ENCODE measurements at regions not wholly inside any gene's neighbourhood (a gene's known extent, or its start where the extent isn't known, plus 50 kb on each side); places are given as distances from the start of the nearest gene placed in this dataset.

GRCh38 chr13:106433066-106433465, 102.4 kb downstream of the EFNB2 start:
- no peak for TF ChIP-seq POLR2AphosphoS5 (IDR thresholded peaks at IDR 0.05; ENCODE audit: low read depth, low read length)
- TF ChIP-seq, protein P1, sequence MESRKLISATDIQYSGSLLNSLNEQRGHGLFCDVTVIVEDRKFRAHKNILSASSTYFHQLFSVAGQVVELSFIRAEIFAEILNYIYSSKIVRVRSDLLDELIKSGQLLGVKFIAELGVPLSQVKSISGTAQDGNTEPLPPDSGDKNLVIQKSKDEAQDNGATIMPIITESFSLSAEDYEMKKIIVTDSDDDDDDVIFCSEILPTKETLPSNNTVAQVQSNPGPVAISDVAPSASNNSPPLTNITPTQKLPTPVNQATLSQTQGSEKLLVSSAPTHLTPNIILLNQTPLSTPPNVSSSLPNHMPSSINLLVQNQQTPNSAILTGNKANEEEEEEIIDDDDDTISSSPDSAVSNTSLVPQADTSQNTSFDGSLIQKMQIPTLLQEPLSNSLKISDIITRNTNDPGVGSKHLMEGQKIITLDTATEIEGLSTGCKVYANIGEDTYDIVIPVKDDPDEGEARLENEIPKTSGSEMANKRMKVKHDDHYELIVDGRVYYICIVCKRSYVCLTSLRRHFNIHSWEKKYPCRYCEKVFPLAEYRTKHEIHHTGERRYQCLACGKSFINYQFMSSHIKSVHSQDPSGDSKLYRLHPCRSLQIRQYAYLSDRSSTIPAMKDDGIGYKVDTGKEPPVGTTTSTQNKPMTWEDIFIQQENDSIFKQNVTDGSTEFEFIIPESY (IDR thresholded peaks at IDR 0.05; ENCODE audit: extremely low read depth, insufficient replicate concordance, low read length) = no peak
- no peak for TF ChIP-seq POLR2A (IDR thresholded peaks at IDR 0.05; ENCODE audit: borderline replicate concordance, extremely low read depth, insufficient read depth, insufficient read length)

All from HCT116 (cell line).